Fibroblast of lung (primary cell): ENCODE measurements at regions not wholly inside any gene's neighbourhood (a gene's known extent, or its start where the extent isn't known, plus 50 kb on each side); places are given as distances from the start of the nearest gene placed in this dataset.

Experiments used
- CTCF ChIP-seq, 2 donors: IDR thresholded peaks in 1 of 2; conservative IDR thresholded peaks in 1 of 2; 1 replicate in 1 of 2; 2 replicates in 1 of 2; pipeline ENCODE4 v1.5.1; 2011 to 2012; ENCODE audit warnings: low read length in 2 of 2, control low read depth in 1 of 2, inconsistent platforms in 1 of 2, low read depth in 1 of 2, mild to moderate bottlenecking in 1 of 2
- EZH2 ChIP-seq: IDR thresholded peaks from 2 replicates; pipeline ENCODE4 v1.5.1; 2012; ENCODE audit warnings: low read length, control low read depth, mild to moderate bottlenecking; ENCODE audit errors: missing control alignments

DNA sequence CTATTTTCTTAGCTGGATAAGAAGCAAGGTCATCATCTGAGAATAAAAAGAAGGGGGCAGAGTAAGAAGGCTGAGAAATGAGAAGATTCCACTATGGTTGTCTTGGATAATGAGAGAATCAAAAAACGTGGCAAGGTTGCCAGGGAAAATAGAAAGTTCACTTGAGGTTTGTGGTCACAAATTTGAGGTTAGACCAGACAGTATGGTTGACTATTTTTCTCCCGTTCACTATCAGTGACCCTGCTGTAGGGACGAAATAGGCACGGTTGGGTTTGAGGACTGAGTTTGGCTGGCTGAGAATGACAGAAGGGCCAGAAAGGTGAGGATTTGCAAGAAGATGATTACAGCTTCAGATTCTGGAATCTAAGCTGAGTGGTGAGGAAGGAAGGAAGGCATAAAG is 266.0 kb upstream of the ZNF462 start:
- no peak for TF ChIP-seq CTCF (conservative IDR thresholded peaks at IDR 0.05 in 1 of 2, IDR thresholded peaks at IDR 0.05 in 1 of 2; ENCODE audit: low read depth in 1 of 2, low read length in 2 of 2)
- TF ChIP-seq EZH2: no peak
